T-helper 17 cell (primary cell): ENCODE measurements at regions not wholly inside any gene's neighbourhood (a gene's known extent, or its start where the extent isn't known, plus 50 kb on each side); places are given as distances from the start of the nearest gene placed in this dataset.
"Not testable (repeated sequence)": the region's sequence is repeated elsewhere in the genome, so short reads cannot be mapped to it uniquely, and the experiment has no call there.

Source experiments
- ATAC-seq: fragments of 150-1000 bp; cut with Tn5 transposase; 2 replicates; pipeline ENCODE4 v1.10.0; 2021; ENCODE audit warnings: mild to moderate bottlenecking, moderate library complexity
- DNase-seq, 3 donors: peaks; one replicate each; pipeline versions ENCODE4 v3.0.0 to v3.0.0-alpha.2; 2020 to 2021
- H3K9me3 ChIP-seq: one replicate; pipeline ENCODE4 v1.7.0; 2013; ENCODE audit warnings: low read length, mild to moderate bottlenecking; ENCODE audit not compliant: control insufficient read depth, poor library complexity, severe bottlenecking
- H3K27ac Mint-ChIP-seq: one replicate; pipeline ENCODE4 v1.8.0; 2022; ENCODE audit warnings: mild to moderate bottlenecking, moderate library complexity, mixed read lengths
- H3K27me3 Mint-ChIP-seq: one replicate; pipeline ENCODE4 v1.8.0; 2022; ENCODE audit warnings: mixed read lengths
- H3K36me3 Mint-ChIP-seq: one replicate; pipeline ENCODE4 v1.8.0; 2022; ENCODE audit warnings: low read depth, mixed read lengths
- H3K4me1 Mint-ChIP-seq: one replicate; pipeline ENCODE4 v1.8.0; 2022; ENCODE audit warnings: mild to moderate bottlenecking, mixed read lengths
- H3K4me3 Mint-ChIP-seq: one replicate; pipeline ENCODE4 v1.8.0; 2022; ENCODE audit warnings: mild to moderate bottlenecking, moderate library complexity, mixed read lengths

GRCh38 chr21:35720208-35720731 is 340.1 kb downstream of the SETD4 start:
- no peak for DNase-seq
- no peak overlapping the region for H3K27ac Mint-ChIP-seq
- H3K36me3 Mint-ChIP-seq = no peaks in the 10 kb centered on the region
- ATAC-seq = no peak
- no peaks in the 10 kb centered on the region for H3K9me3 ChIP-seq
- H3K4me1 Mint-ChIP-seq = no peaks in the 10 kb centered on the region
- peaks cover 49% of the 10 kb centered on the region for H3K27me3 Mint-ChIP-seq
- no peak overlapping the region for H3K4me3 Mint-ChIP-seq

- no peaks in the 10 kb centered on the region for H3K9me3 ChIP-seq
- DNase-seq (no peak), ATAC-seq (no peak)
- Mint-ChIP-seq H3K36me3 (no peaks in the 10 kb centered on the region), H3K4me3 (no peak overlapping the region), H3K27me3 (peaks cover 60% of the 10 kb centered on the region), H3K27ac (no peak overlapping the region), H3K4me1 (no peaks in the 10 kb centered on the region)
Measured at GRCh38 chr21:35719080-35719479, 341.2 kb downstream of the SETD4 start.

GRCh38 chr21:35716876-35717565 is 343.3 kb downstream of the SETD4 start:
- DNase-seq (no peak), ATAC-seq (no peak)
- H3K27ac Mint-ChIP-seq = no peak overlapping the region
- H3K9me3 ChIP-seq = no peaks in the 10 kb centered on the region
- no peaks in the 10 kb centered on the region for H3K36me3 Mint-ChIP-seq
- H3K27me3 Mint-ChIP-seq = peaks cover 74% of the 10 kb centered on the region
- H3K4me1 Mint-ChIP-seq = no peaks in the 10 kb centered on the region
- H3K4me3 Mint-ChIP-seq = no peak overlapping the region

GRCh38 chr21:35713914-35714313 is 346.4 kb downstream of the SETD4 start:
- ATAC-seq (no peak), DNase-seq (no peak)
- peaks cover 2% of the 10 kb centered on the region for H3K4me1 Mint-ChIP-seq
- no peak overlapping the region for H3K27ac Mint-ChIP-seq
- H3K36me3 Mint-ChIP-seq = no peaks in the 10 kb centered on the region
- peaks cover 67% of the 10 kb centered on the region for H3K27me3 Mint-ChIP-seq
- H3K9me3 ChIP-seq = no peaks in the 10 kb centered on the region
- H3K4me3 Mint-ChIP-seq = no peak overlapping the region

- Mint-ChIP-seq H3K36me3 (no peaks in the 10 kb centered on the region), H3K4me3 (no peak overlapping the region), H3K4me1 (peaks cover 2% of the 10 kb centered on the region), H3K27me3 (peaks cover 60% of the 10 kb centered on the region), H3K27ac (no peak overlapping the region)
- DNase-seq (no peak), ATAC-seq (no peak)
- H3K9me3 ChIP-seq = no peaks in the 10 kb centered on the region
Measured at GRCh38 chr21:35711661-35712060, 348.7 kb downstream of the SETD4 start.

GRCh38 chr21:35711213-35711612 is 349.1 kb downstream of the SETD4 start:
- H3K9me3 ChIP-seq = no peaks in the 10 kb centered on the region
- DNase-seq = no peak
- H3K27me3 Mint-ChIP-seq = peaks cover 60% of the 10 kb centered on the region
- peaks cover 2% of the 10 kb centered on the region for H3K4me1 Mint-ChIP-seq
- ATAC-seq = no peak
- H3K27ac Mint-ChIP-seq = no peak overlapping the region
- no peaks in the 10 kb centered on the region for H3K36me3 Mint-ChIP-seq
- no peak overlapping the region for H3K4me3 Mint-ChIP-seq

GRCh38 chr21:35709990-35710389 is 350.3 kb downstream of the SETD4 start:
- not testable (repeated sequence) for DNase-seq, H3K9me3 ChIP-seq, H3K27ac Mint-ChIP-seq, H3K4me1 Mint-ChIP-seq, H3K4me3 Mint-ChIP-seq, ATAC-seq, H3K36me3 Mint-ChIP-seq
- peaks cover 54% of the 10 kb centered on the region for H3K27me3 Mint-ChIP-seq

- H3K4me3 Mint-ChIP-seq = no peak overlapping the region
- peaks cover 4% of the 10 kb centered on the region for H3K4me1 Mint-ChIP-seq
- peaks cover 2% of the 10 kb centered on the region for H3K36me3 Mint-ChIP-seq
- ATAC-seq (no peak), DNase-seq (no peak)
- H3K9me3 ChIP-seq = no peaks in the 10 kb centered on the region
- H3K27me3 Mint-ChIP-seq = peaks cover 51% of the 10 kb centered on the region
- H3K27ac Mint-ChIP-seq = no peak overlapping the region
Measured at GRCh38 chr21:35705888-35706287, 354.4 kb downstream of the SETD4 start.

- ATAC-seq = no peak
- peaks cover 56% of the 10 kb centered on the region for H3K27me3 Mint-ChIP-seq
Measured at GRCh38 chr21:35705237-35705887, 355.0 kb downstream of the SETD4 start.

GRCh38 chr21:35703704-35704103 is 356.6 kb downstream of the SETD4 start:
- Mint-ChIP-seq H3K4me3 (no peak overlapping the region), H3K27me3 (peaks cover 61% of the 10 kb centered on the region)

More at GRCh38 chr21:35705237-35705887, 355.0 kb downstream of the SETD4 start:
- Mint-ChIP-seq H3K36me3 (peaks cover 2% of the 10 kb centered on the region), H3K4me1 (peaks cover 4% of the 10 kb centered on the region), H3K4me3 (no peak overlapping the region), H3K27ac (no peak overlapping the region)
- H3K9me3 ChIP-seq = no peaks in the 10 kb centered on the region
- no peak for DNase-seq

GRCh38 chr21:35699361-35699760 is 361.0 kb downstream of the SETD4 start:
- DNase-seq = no peak
- Mint-ChIP-seq H3K4me1 (peaks cover 2% of the 10 kb centered on the region), H3K27me3 (peaks cover 56% of the 10 kb centered on the region), H3K27ac (no peak overlapping the region), H3K36me3 (peaks cover 2% of the 10 kb centered on the region), H3K4me3 (no peak overlapping the region)
- peaks cover 2% of the 10 kb centered on the region for H3K9me3 ChIP-seq
- ATAC-seq = no peak

More at GRCh38 chr21:35703704-35704103, 356.6 kb downstream of the SETD4 start:
- DNase-seq (no peak), ATAC-seq (no peak)
- H3K27ac Mint-ChIP-seq = no peak overlapping the region
- peaks cover 2% of the 10 kb centered on the region for H3K36me3 Mint-ChIP-seq
- peaks cover 2% of the 10 kb centered on the region for H3K9me3 ChIP-seq
- H3K4me1 Mint-ChIP-seq = peaks cover 2% of the 10 kb centered on the region

- peaks cover 2% of the 10 kb centered on the region for H3K9me3 ChIP-seq
- no peak for ATAC-seq
- H3K27ac Mint-ChIP-seq = no peak overlapping the region
- DNase-seq = no peak
- H3K27me3 Mint-ChIP-seq = peaks cover 36% of the 10 kb centered on the region
- peaks cover 2% of the 10 kb centered on the region for H3K4me1 Mint-ChIP-seq
- H3K36me3 Mint-ChIP-seq = peaks cover 2% of the 10 kb centered on the region
- no peak overlapping the region for H3K4me3 Mint-ChIP-seq
Measured at GRCh38 chr21:35697321-35697808, 363.0 kb downstream of the SETD4 start.

GRCh38 chr21:35696644-35697043 is 363.7 kb downstream of the SETD4 start:
- H3K36me3 Mint-ChIP-seq = peaks cover 2% of the 10 kb centered on the region
- ATAC-seq = no peak
- no peak overlapping the region for H3K4me3 Mint-ChIP-seq

More at GRCh38 chr21:35696644-35697043, 363.7 kb downstream of the SETD4 start:
- peaks cover 2% of the 10 kb centered on the region for H3K9me3 ChIP-seq
- DNase-seq = no peak
- Mint-ChIP-seq H3K4me1 (peaks cover 2% of the 10 kb centered on the region), H3K27ac (no peak overlapping the region), H3K27me3 (peaks cover 33% of the 10 kb centered on the region)
